ENCODE measurements at regions not wholly inside any gene's neighbourhood (a gene's known extent, or its start where the extent isn't known, plus 50 kb on each side); places are given as distances from the start of the nearest gene placed in this dataset.

DNA sequence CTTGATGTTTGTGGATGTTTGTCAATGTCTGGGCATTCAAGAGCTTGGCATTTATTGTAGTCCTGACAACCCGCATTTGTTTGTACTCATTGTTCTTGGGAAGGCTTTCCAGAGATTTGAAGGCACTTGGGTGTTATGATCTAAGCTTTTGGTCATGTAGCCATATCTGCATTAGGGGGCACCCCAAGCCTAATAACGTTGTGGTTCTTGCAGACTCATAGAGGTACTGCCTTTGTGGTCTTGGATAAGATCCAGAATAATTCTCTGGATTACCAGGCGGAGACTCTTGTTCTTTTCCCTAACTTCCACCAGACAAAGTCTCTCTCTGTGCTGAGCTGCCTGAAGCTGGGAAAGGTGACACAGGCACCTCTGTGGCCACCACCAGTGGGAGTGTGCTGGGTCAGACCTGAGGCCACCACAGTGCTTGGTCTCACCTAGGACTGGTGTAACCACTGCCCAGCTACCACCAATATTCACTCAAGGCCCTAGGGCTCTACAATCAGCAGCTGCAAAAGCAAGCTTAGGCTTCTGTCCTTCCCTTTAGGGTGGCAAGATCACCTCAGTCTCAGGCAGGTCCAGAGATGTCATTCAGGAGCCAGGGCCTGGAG is 144.4 kb upstream of the TAS2R1 start:
- ATAC-seq (ENCODE audit: low read depth) = no peak
- Histone ChIP-seq H2AFZ (ENCODE audit: insufficient read depth, low read depth, low read length, poor library complexity, severe bottlenecking) (no peak overlapping the region), H3K9ac (ENCODE audit: low read length) (no peak overlapping the region), H3K79me2 (ENCODE audit: control insufficient read depth, insufficient read depth, low read length) (no peaks in the 10 kb centered on the region), H3K4me2 (replicated peaks; ENCODE audit: low read depth, low read length, poor library complexity, severe bottlenecking) (no peak overlapping the region), H3K27ac (ENCODE audit: low read length in 2 of 2) (no peak overlapping the region), H3K9me3 (ENCODE audit: control extremely low read depth in 1 of 3, control insufficient read depth in 2 of 3, insufficient read depth in 1 of 3, low read length in 2 of 3) (no peaks in the 10 kb centered on the region), H3K4me3 (ENCODE audit: control extremely low read depth in 1 of 5, extremely low read depth in 1 of 5, insufficient read depth in 1 of 5, low read depth in 2 of 5, low read length in 4 of 5) (no peak overlapping the region), H3K27me3 (replicated peaks in 1 of 4; ENCODE audit: control extremely low read depth in 1 of 4, control insufficient read depth in 3 of 4, insufficient read depth in 4 of 4, low read length in 3 of 4) (no peaks in the 10 kb centered on the region), H4K20me1 (ENCODE audit: control insufficient read depth, insufficient read depth, low read length, poor library complexity, severe bottlenecking) (no peaks in the 10 kb centered on the region), H3K36me3 (replicated peaks in 1 of 2; ENCODE audit: control extremely low read depth in 1 of 2, control insufficient read depth in 1 of 2, extremely low read depth in 1 of 2, insufficient read depth in 2 of 2, low read length in 1 of 2) (no peaks in the 10 kb centered on the region), H3K4me1 (ENCODE audit: control insufficient read depth in 2 of 2, insufficient read depth in 2 of 2, low read length in 2 of 2) (no peaks in the 10 kb centered on the region)
- H3K27me3 Mint-ChIP-seq = no peaks in the 10 kb centered on the region
- H3K4me3 Mint-ChIP-seq = no peak overlapping the region
- H3K27ac Mint-ChIP-seq = no peak overlapping the region
- no peaks in the 10 kb centered on the region for H3K4me1 Mint-ChIP-seq
- 100% methylated on average over 2 of the region's 3 CpGs for WGBS (ENCODE audit: insufficient coverage)
- TF ChIP-seq, protein P1, sequence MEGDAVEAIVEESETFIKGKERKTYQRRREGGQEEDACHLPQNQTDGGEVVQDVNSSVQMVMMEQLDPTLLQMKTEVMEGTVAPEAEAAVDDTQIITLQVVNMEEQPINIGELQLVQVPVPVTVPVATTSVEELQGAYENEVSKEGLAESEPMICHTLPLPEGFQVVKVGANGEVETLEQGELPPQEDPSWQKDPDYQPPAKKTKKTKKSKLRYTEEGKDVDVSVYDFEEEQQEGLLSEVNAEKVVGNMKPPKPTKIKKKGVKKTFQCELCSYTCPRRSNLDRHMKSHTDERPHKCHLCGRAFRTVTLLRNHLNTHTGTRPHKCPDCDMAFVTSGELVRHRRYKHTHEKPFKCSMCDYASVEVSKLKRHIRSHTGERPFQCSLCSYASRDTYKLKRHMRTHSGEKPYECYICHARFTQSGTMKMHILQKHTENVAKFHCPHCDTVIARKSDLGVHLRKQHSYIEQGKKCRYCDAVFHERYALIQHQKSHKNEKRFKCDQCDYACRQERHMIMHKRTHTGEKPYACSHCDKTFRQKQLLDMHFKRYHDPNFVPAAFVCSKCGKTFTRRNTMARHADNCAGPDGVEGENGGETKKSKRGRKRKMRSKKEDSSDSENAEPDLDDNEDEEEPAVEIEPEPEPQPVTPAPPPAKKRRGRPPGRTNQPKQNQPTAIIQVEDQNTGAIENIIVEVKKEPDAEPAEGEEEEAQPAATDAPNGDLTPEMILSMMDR (IDR thresholded peaks at IDR 0.05) = no peak
- TF ChIP-seq EZH2 (IDR thresholded peaks at IDR 0.05; ENCODE audit: borderline replicate concordance, insufficient read depth, low read depth, low read length, poor library complexity, severe bottlenecking) = no peak
- POLR2A ChIA-PET = no interaction called here
- intact Hi-C loops (cut with micrococcal nuclease) = no loop called here
- H3K9me3 Mint-ChIP-seq (ENCODE audit: insufficient read depth) = no peaks in the 10 kb centered on the region
- no peak for DNase-seq
- CTCF ChIA-PET = no interaction called here

DNA sequence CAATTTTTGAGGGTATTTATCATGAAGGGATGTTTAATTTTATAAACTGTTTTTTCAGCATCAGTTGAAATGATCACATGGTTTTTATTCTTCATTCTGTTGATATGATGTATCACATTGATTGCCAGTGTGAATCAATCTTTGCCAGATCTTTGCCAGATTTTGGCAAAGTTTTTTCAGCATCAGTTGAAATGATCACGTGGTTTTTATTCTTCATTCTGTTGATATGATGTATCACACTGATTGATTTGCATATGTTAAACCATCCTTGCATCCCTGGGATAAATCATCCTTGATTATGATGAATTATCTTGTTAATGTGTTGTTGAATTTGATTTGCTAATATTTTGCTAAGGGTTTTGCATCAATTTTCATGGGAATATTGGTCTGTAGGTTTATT is 140.9 kb upstream of the TAS2R1 start:
- no peak overlapping the region for H3K4me3 Mint-ChIP-seq
- H3K27me3 Mint-ChIP-seq = no peaks in the 10 kb centered on the region
- ChIA-PET CTCF (no interaction called here), POLR2A (no interaction called here)
- no peak for ATAC-seq (ENCODE audit: low read depth)
- Histone ChIP-seq H3K27me3 (replicated peaks in 1 of 4; ENCODE audit: control extremely low read depth in 1 of 4, control insufficient read depth in 3 of 4, insufficient read depth in 4 of 4, low read length in 3 of 4) (no peaks in the 10 kb centered on the region), H4K20me1 (ENCODE audit: control insufficient read depth, insufficient read depth, low read length, poor library complexity, severe bottlenecking) (no peaks in the 10 kb centered on the region), H3K27ac (ENCODE audit: low read length in 2 of 2) (no peak overlapping the region), H3K9me3 (ENCODE audit: control extremely low read depth in 1 of 3, control insufficient read depth in 2 of 3, insufficient read depth in 1 of 3, low read length in 2 of 3) (peaks cover 0 to 7% (median 0%) of the 10 kb centered on the region in 3 donors), H3K79me2 (ENCODE audit: control insufficient read depth, insufficient read depth, low read length) (no peaks in the 10 kb centered on the region), H2AFZ (ENCODE audit: insufficient read depth, low read depth, low read length, poor library complexity, severe bottlenecking) (no peak overlapping the region), H3K36me3 (replicated peaks in 1 of 2; ENCODE audit: control extremely low read depth in 1 of 2, control insufficient read depth in 1 of 2, extremely low read depth in 1 of 2, insufficient read depth in 2 of 2, low read length in 1 of 2) (no peaks in the 10 kb centered on the region), H3K4me2 (replicated peaks; ENCODE audit: low read depth, low read length, poor library complexity, severe bottlenecking) (no peak overlapping the region), H3K4me1 (ENCODE audit: control insufficient read depth in 2 of 2, insufficient read depth in 2 of 2, low read length in 2 of 2) (no peaks in the 10 kb centered on the region), H3K4me3 (ENCODE audit: control extremely low read depth in 1 of 5, extremely low read depth in 1 of 5, insufficient read depth in 1 of 5, low read depth in 2 of 5, low read length in 4 of 5) (no peak overlapping the region), H3K9ac (ENCODE audit: low read length) (no peak overlapping the region)
- no peaks in the 10 kb centered on the region for H3K4me1 Mint-ChIP-seq
- WGBS (ENCODE audit: insufficient coverage) = no CpG with 5 or more reads among the region's 1 CpG
- H3K27ac Mint-ChIP-seq = no peak overlapping the region
- DNase-seq = no peak
- intact Hi-C loops (cut with micrococcal nuclease) = no loop called here
- H3K9me3 Mint-ChIP-seq (ENCODE audit: insufficient read depth) = no peaks in the 10 kb centered on the region
- no peak for TF ChIP-seq EZH2 (IDR thresholded peaks at IDR 0.05; ENCODE audit: borderline replicate concordance, insufficient read depth, low read depth, low read length, poor library complexity, severe bottlenecking)
- TF ChIP-seq, protein P1 (IDR thresholded peaks at IDR 0.05) = no peak

Data from B cell (primary cell).